Fibroblast of skin of scalp (primary cell): ENCODE measurements at regions not wholly inside any gene's neighbourhood (a gene's known extent, or its start where the extent isn't known, plus 50 kb on each side); places are given as distances from the start of the nearest gene placed in this dataset.
A peak's percentile ranks its signal among the peaks of the same experiment; 100 is the strongest.
"Not testable (repeated sequence)": the region's sequence is repeated elsewhere in the genome, so short reads cannot be mapped to it uniquely, and the experiment has no call there.

Source experiments
- DNase-seq: peaks from one replicate; pipeline ENCODE4 v3.0.0-alpha.2; 2013

- not testable (repeated sequence) for DNase-seq
These were observed 321.5 kb downstream of the THBS2 start for GRCh38 chr6:168932171-168932570.

- not testable (repeated sequence) for DNase-seq
These were observed 322.6 kb downstream of the THBS2 start for GRCh38 chr6:168931072-168931471.

GRCh38 chr6:168929871-168930450 is 323.7 kb downstream of the THBS2 start:
- DNase-seq = no peak

- no peak for DNase-seq
These were observed 325.6 kb downstream of the THBS2 start for GRCh38 chr6:168928012-168928411.

GRCh38 chr6:168927026-168927425 is 326.6 kb downstream of the THBS2 start:
- DNase-seq = no peak

- no peak for DNase-seq
These were observed 327.3 kb downstream of the THBS2 start for GRCh38 chr6:168926306-168926705.

GRCh38 chr6:168925671-168926070 is 328.0 kb downstream of the THBS2 start:
- no peak for DNase-seq

GRCh38 chr6:168923171-168923570 is 330.5 kb downstream of the THBS2 start:
- DNase-seq = no peak

- no peak for DNase-seq
These were observed 331.2 kb downstream of the THBS2 start for GRCh38 chr6:168922436-168922835.

- DNase-seq = no peak
These were observed 333.4 kb downstream of the THBS2 start for GRCh38 chr6:168920289-168920688.

- no peak for DNase-seq
These were observed 334.0 kb downstream of the THBS2 start for GRCh38 chr6:168919470-168920179.

GRCh38 chr6:168916576-168917211 is 337.0 kb downstream of the THBS2 start:
- peak; percentile 23 for DNase-seq

- no peak for DNase-seq
These were observed 337.8 kb downstream of the THBS2 start for GRCh38 chr6:168915855-168916254.

GRCh38 chr6:168915242-168915641 is 338.4 kb downstream of the THBS2 start:
- DNase-seq = no peak

- no peak for DNase-seq
These were observed 339.7 kb downstream of the THBS2 start for GRCh38 chr6:168913866-168914469.

GRCh38 chr6:168913231-168913865 is 340.3 kb downstream of the THBS2 start:
- DNase-seq = not testable (repeated sequence)

GRCh38 chr6:168909288-168909687 is 344.4 kb downstream of the THBS2 start:
- no peak for DNase-seq

GRCh38 chr6:168908887-168909286 is 344.8 kb downstream of the THBS2 start:
- DNase-seq = peak; percentile 69

GRCh38 chr6:168908166-168908565 is 345.5 kb downstream of the THBS2 start:
- DNase-seq = peak; percentile 46

GRCh38 chr6:168906391-168906790 is 347.3 kb downstream of the THBS2 start:
- DNase-seq = no peak

GRCh38 chr6:168905451-168906090 is 348.1 kb downstream of the THBS2 start:
- peak; percentile 4 for DNase-seq

- no peak for DNase-seq
These were observed 349.9 kb downstream of the THBS2 start for GRCh38 chr6:168903613-168904345.
